PFSK-1 (cell line): ENCODE measurements at regions not wholly inside any gene's neighbourhood (a gene's known extent, or its start where the extent isn't known, plus 50 kb on each side); places are given as distances from the start of the nearest gene placed in this dataset.

ENCODE experiments used
- POLR2AphosphoS5 ChIP-seq: IDR thresholded peaks from 2 replicates; pipeline ENCODE4 v1.6.1; 2012; ENCODE audit warnings: low read depth, mild to moderate bottlenecking, control low read depth, low read length, moderate library complexity
- TAF1 ChIP-seq: IDR thresholded peaks from 2 replicates; pipeline ENCODE4 v1.6.1; 2012; ENCODE audit warnings: low read length, control low read depth, borderline replicate concordance; ENCODE audit not compliant: insufficient read depth
- TF ChIP-seq, protein P1 (sequence below), 2 experiments: IDR thresholded peaks; 2 replicates each; pipeline versions ENCODE4 v1.6.1 to v1.8.0; 2011 to 2012; ENCODE audit warnings: low read depth in 2 of 2, low read length in 2 of 2, control low read depth in 1 of 2, inconsistent platforms in 1 of 2, mild to moderate bottlenecking in 1 of 2, moderate library complexity in 1 of 2; ENCODE audit not compliant: insufficient read depth in 1 of 2

DNA sequence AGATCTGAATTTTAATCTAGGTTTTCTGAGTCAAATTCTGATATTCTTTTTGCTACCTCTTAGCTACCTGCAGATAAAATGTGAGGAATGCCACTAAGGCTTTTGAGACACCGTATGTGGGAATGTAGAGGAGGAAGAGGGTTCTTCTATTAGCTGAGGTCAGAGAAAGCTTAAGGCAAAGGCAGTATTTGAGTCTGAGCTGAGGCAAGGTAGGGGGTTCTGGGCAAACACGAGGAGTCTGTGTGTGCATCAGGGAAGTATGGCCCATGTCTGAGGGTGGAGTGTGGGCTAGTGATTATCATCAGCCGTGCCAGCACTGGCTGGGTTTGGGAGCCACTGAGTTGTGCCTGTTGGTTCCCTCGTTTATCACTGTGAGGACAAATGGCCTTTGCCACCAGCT, 181.1 kb downstream of the SOX2 start:
- no peak for TF ChIP-seq TAF1
- TF ChIP-seq, protein P1, sequence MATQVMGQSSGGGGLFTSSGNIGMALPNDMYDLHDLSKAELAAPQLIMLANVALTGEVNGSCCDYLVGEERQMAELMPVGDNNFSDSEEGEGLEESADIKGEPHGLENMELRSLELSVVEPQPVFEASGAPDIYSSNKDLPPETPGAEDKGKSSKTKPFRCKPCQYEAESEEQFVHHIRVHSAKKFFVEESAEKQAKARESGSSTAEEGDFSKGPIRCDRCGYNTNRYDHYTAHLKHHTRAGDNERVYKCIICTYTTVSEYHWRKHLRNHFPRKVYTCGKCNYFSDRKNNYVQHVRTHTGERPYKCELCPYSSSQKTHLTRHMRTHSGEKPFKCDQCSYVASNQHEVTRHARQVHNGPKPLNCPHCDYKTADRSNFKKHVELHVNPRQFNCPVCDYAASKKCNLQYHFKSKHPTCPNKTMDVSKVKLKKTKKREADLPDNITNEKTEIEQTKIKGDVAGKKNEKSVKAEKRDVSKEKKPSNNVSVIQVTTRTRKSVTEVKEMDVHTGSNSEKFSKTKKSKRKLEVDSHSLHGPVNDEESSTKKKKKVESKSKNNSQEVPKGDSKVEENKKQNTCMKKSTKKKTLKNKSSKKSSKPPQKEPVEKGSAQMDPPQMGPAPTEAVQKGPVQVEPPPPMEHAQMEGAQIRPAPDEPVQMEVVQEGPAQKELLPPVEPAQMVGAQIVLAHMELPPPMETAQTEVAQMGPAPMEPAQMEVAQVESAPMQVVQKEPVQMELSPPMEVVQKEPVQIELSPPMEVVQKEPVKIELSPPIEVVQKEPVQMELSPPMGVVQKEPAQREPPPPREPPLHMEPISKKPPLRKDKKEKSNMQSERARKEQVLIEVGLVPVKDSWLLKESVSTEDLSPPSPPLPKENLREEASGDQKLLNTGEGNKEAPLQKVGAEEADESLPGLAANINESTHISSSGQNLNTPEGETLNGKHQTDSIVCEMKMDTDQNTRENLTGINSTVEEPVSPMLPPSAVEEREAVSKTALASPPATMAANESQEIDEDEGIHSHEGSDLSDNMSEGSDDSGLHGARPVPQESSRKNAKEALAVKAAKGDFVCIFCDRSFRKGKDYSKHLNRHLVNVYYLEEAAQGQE (IDR thresholded peaks at IDR 0.05; ENCODE audit: insufficient read depth in 1 of 2, low read depth in 2 of 2, low read length in 2 of 2): no peak
- no peak for TF ChIP-seq POLR2AphosphoS5
